Type B pancreatic cell (in vitro differentiated cells): ENCODE measurements at regions not wholly inside any gene's neighbourhood (a gene's known extent, or its start where the extent isn't known, plus 50 kb on each side); places are given as distances from the start of the nearest gene placed in this dataset.

Experiments
- DNase-seq: peaks from one replicate; pipeline ENCODE4 v3.0.0; 2021; ENCODE audit warnings: mixed read lengths; ENCODE audit not compliant: unreplicated experiment; ENCODE audit errors: extremely low spot score
- H3K27ac Mint-ChIP-seq: 2 replicates; pipeline ENCODE4 v1.8.0; 2021; ENCODE audit warnings: mild to moderate bottlenecking, mixed read lengths
- H3K27me3 Mint-ChIP-seq: 2 replicates; pipeline ENCODE4 v1.8.0; 2021; ENCODE audit warnings: mixed read lengths
- H3K36me3 Mint-ChIP-seq: 2 replicates; pipeline ENCODE4 v1.8.0; 2021; ENCODE audit warnings: mixed read lengths
- H3K4me1 Mint-ChIP-seq: one replicate; pipeline ENCODE4 v1.8.0; 2021; ENCODE audit warnings: mixed read lengths; ENCODE audit not compliant: unreplicated experiment
- H3K4me3 Mint-ChIP-seq: 2 replicates; pipeline ENCODE4 v1.8.0; 2021; ENCODE audit warnings: mild to moderate bottlenecking, mixed read lengths
- H3K9me3 Mint-ChIP-seq: 2 replicates; pipeline ENCODE4 v1.8.0; 2021; ENCODE audit warnings: mixed read lengths
- CTCF ChIP-seq: fragments of 200-600 bp; sonication (generic); conservative IDR thresholded peaks from 2 replicates; pipeline ENCODE4 v1.5.0; 2021; ENCODE audit warnings: antibody characterized with exemption, mild to moderate bottlenecking

GRCh38 chr7:98557538-98558031 is 59.5 kb upstream of the NPTX2 start:
- Mint-ChIP-seq H3K4me1 (peaks cover 11% of the 10 kb centered on the region), H3K36me3 (no peaks in the 10 kb centered on the region), H3K27me3 (peaks cover 4% of the 10 kb centered on the region), H3K4me3 (no peak overlapping the region), H3K9me3 (peaks cover 10% of the 10 kb centered on the region), H3K27ac (no peak overlapping the region)
- DNase-seq, result no peak
- no peak for TF ChIP-seq CTCF

- Mint-ChIP-seq H3K27me3 (peaks cover 6% of the 10 kb centered on the region), H3K36me3 (no peaks in the 10 kb centered on the region), H3K4me3 (no peak overlapping the region), H3K27ac (no peak overlapping the region), H3K4me1 (peaks cover 11% of the 10 kb centered on the region), H3K9me3 (peaks cover 10% of the 10 kb centered on the region)
- no peak for DNase-seq
- no peak for TF ChIP-seq CTCF
Observed at GRCh38 chr7:98556288-98556687, 60.8 kb upstream of the NPTX2 start.

GRCh38 chr7:98555403-98555802 is 61.7 kb upstream of the NPTX2 start:
- TF ChIP-seq CTCF, result no peak
- Mint-ChIP-seq H3K9me3 (peaks cover 7% of the 10 kb centered on the region), H3K27ac (no peak overlapping the region), H3K4me1 (peaks cover 9% of the 10 kb centered on the region), H3K4me3 (no peak overlapping the region), H3K27me3 (peaks cover 4% of the 10 kb centered on the region), H3K36me3 (no peaks in the 10 kb centered on the region)
- DNase-seq, result no peak

GRCh38 chr7:98553666-98554065 is 63.4 kb upstream of the NPTX2 start:
- Mint-ChIP-seq H3K27ac (no peak overlapping the region), H3K4me1 (no peaks in the 10 kb centered on the region), H3K27me3 (peaks cover 5% of the 10 kb centered on the region), H3K9me3 (no peaks in the 10 kb centered on the region), H3K36me3 (no peaks in the 10 kb centered on the region), H3K4me3 (no peak overlapping the region)
- no peak for TF ChIP-seq CTCF
- DNase-seq, result no peak

- no peaks in the 10 kb centered on the region for H3K4me1 Mint-ChIP-seq
- no peak overlapping the region for H3K4me3 Mint-ChIP-seq
- peaks cover 24% of the 10 kb centered on the region for H3K27me3 Mint-ChIP-seq
- no peak overlapping the region for H3K27ac Mint-ChIP-seq
- H3K9me3 Mint-ChIP-seq, result no peaks in the 10 kb centered on the region
- no peak for DNase-seq
- TF ChIP-seq CTCF, result no peak
- H3K36me3 Mint-ChIP-seq, result no peaks in the 10 kb centered on the region
Observed at GRCh38 chr7:98551611-98552273, 65.3 kb upstream of the NPTX2 start.
